Activated naive CD8-positive, alpha-beta T cell treated with anti-CD3 and anti-CD28 coated beads for 36 hours (primary cell): ENCODE measurements at regions not wholly inside any gene's neighbourhood (a gene's known extent, or its start where the extent isn't known, plus 50 kb on each side); places are given as distances from the start of the nearest gene placed in this dataset.

Source experiments
- DNase-seq: peaks from one replicate; pipeline ENCODE4 v3.0.0; 2021
- H3K27ac Mint-ChIP-seq: one replicate; pipeline ENCODE4 v1.8.0; 2022; ENCODE audit warnings: mild to moderate bottlenecking, moderate library complexity, mixed read lengths
- H3K27me3 Mint-ChIP-seq: one replicate; pipeline ENCODE4 v1.8.0; 2022; ENCODE audit warnings: mild to moderate bottlenecking, mixed read lengths
- H3K36me3 Mint-ChIP-seq: one replicate; pipeline ENCODE4 v1.8.0; 2021; ENCODE audit warnings: mild to moderate bottlenecking, mixed read lengths
- H3K4me1 Mint-ChIP-seq: one replicate; pipeline ENCODE4 v1.8.0; 2021; ENCODE audit warnings: mixed read lengths
- H3K4me3 Mint-ChIP-seq: one replicate; pipeline ENCODE4 v1.8.0; 2022; ENCODE audit warnings: mild to moderate bottlenecking, moderate library complexity, mixed read lengths
- H3K9me3 Mint-ChIP-seq: one replicate; pipeline ENCODE4 v1.8.0; 2022; ENCODE audit warnings: mixed read lengths

DNA sequence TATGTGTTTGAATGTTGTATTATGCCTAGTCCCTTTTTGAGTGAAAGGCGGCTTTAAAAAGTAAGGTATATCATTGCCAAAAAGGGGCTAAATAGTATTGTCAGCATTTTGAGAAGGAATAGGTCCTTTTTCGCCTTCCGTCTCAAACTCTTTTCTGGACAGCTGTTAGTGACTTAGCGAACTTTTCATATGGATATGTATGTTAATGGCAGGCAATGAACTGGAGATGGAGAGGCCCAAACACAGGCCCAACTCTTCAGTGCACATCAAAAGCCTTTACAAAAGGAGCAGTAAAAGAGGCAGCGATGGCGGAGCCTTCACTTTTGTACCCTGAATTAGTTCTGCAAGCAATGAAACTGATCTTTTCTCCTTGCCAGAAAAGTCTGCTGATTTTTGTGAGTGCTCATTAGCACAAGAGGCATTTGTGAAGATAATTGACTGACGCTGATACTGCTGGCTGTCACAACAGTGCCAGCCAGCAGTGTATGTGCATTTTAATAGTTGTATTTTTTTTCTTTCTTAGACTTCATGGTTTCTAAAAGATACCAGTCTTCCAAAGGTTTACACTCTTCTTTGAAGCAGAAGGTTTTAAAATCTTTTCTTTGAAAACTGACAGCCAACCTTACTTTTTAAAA is 243.7 kb upstream of the SP8 start:
- H3K27ac Mint-ChIP-seq, result no peak overlapping the region
- DNase-seq, result no peak

DNA sequence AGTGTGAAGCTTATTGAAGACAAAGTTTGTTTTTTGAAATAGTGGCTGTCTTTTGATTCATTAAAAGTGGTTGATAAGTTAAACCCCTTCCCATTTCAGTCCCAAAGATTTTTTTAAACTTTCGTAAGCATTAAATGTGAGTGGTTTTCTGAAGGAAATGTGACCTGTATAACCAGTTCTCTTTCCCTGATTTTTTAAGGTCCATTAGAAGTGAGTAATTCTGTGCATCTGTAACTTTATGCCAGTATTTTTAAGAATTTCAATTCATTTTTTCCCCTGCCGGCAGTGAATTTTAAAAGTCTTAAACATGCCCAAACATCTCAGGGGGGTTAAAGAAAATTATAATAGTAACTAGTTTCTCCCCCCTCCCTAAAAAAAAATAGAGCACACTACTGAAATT is 254.6 kb upstream of the SP8 start:
- H3K36me3 Mint-ChIP-seq, result no peaks in the 10 kb centered on the region

More for the DNA sequence above, 243.7 kb upstream of the SP8 start:
- Mint-ChIP-seq H3K27me3 (no peaks in the 10 kb centered on the region), H3K4me3 (no peak overlapping the region), H3K9me3 (no peaks in the 10 kb centered on the region), H3K4me1 (no peaks in the 10 kb centered on the region), H3K36me3 (no peaks in the 10 kb centered on the region)

DNA sequence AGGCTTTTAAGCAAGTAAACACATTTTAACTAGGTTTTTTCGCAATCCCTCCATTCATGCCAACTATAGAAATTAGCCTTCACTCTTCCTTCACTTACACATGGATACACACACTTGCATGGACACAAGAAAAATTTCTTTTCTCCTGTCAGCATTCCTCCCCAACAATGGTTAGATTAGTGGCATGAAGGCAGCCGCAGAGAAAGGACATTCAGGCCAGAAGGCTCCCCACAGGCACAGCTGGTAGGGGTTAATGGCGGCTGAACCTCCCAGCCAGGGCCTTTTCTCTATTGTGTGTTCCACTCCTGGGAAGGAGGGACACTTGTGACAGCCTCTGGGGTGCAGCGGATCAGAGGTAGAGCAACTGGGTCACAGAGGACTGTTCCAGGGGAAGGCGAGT is 255.0 kb upstream of the SP8 start:
- no peak overlapping the region for H3K4me3 Mint-ChIP-seq
- no peak for DNase-seq
- H3K9me3 Mint-ChIP-seq, result no peaks in the 10 kb centered on the region
- no peaks in the 10 kb centered on the region for H3K36me3 Mint-ChIP-seq
- no peaks in the 10 kb centered on the region for H3K4me1 Mint-ChIP-seq
- no peak overlapping the region for H3K27ac Mint-ChIP-seq
- H3K27me3 Mint-ChIP-seq, result peaks cover 11% of the 10 kb centered on the region

More for the DNA sequence above, 254.6 kb upstream of the SP8 start:
- H3K9me3 Mint-ChIP-seq, result no peaks in the 10 kb centered on the region
- H3K27ac Mint-ChIP-seq, result no peak overlapping the region
- H3K4me3 Mint-ChIP-seq, result no peak overlapping the region
- H3K27me3 Mint-ChIP-seq, result peaks cover 11% of the 10 kb centered on the region
- no peak for DNase-seq
- no peaks in the 10 kb centered on the region for H3K4me1 Mint-ChIP-seq

DNA sequence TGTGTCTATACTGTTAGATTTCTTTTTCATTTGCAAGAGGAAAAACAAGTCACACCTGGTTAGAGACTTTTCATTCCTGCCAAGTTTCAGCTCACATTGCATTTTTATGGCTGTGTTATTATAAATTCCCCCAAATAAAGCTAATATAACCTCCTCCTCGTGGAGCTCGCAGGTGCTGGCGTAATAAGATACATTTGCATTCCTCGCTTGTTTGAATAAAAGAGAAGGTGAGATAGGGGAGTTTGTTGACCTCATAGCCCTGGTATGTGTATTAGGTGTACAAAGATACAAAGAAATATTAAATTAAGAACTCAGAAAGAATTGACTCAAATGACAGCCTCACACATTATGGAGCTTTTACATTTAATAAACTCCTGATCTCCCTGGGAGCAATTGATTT is 257.7 kb upstream of the SP8 start:
- no peaks in the 10 kb centered on the region for H3K4me1 Mint-ChIP-seq
- H3K9me3 Mint-ChIP-seq, result no peaks in the 10 kb centered on the region
- no peaks in the 10 kb centered on the region for H3K27me3 Mint-ChIP-seq
- no peak for DNase-seq
- no peak overlapping the region for H3K4me3 Mint-ChIP-seq
- H3K27ac Mint-ChIP-seq, result no peak overlapping the region
- no peaks in the 10 kb centered on the region for H3K36me3 Mint-ChIP-seq

DNA sequence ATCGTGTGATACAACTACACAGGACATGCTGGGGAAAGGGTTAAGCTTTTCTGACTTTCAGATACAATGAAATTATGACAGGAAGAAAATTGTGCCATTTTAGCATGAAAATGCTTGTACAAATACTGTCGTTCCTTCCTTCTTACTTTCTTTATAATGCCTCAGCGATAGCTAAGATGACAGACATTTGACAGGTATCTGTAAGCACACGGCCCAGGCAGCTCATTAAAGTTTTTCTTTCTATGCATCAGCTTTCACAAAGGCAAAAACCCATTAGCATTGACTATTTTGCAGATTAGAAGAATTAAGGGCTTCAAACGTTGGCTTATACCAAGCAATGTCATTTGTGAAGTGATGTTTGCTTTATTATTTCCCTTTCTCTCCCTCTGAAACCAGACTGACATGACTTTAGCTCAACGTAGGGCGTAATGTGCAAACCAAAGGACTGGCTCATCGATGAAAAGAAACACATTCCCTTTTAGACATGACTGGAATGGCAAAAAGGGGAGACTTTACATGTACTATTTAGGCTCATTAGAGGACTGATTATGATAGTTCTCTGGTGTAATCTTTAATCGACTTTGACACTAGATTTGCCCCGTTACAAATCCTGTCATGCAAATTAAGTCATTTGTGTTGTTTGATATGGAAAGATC is 258.4 kb upstream of the SP8 start:
- Mint-ChIP-seq H3K9me3 (no peaks in the 10 kb centered on the region), H3K27me3 (no peaks in the 10 kb centered on the region), H3K27ac (no peak overlapping the region), H3K4me1 (no peaks in the 10 kb centered on the region), H3K36me3 (no peaks in the 10 kb centered on the region), H3K4me3 (no peak overlapping the region)
- no peak for DNase-seq

DNA sequence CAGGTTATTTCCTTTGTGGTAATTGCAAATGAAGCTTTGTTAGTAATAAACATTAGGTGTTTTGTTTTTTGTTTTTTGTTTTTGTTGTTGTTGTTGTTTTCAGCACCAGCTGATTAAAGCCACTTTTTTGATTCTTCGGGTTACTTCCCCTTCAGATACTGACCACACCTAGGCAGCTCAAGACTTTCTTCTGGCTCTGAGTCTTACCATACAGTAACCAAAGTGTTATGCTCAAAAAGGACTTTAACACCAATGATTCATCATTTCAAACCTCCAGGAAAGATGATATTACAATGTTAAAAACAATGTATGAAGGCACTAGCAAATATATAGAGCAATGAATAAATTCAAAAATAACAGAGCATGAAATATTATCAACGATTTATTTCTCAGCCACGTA is 265.2 kb upstream of the SP8 start:
- Mint-ChIP-seq H3K4me1 (no peaks in the 10 kb centered on the region), H3K9me3 (no peaks in the 10 kb centered on the region), H3K36me3 (no peaks in the 10 kb centered on the region), H3K4me3 (no peak overlapping the region), H3K27me3 (no peaks in the 10 kb centered on the region), H3K27ac (no peak overlapping the region)
- DNase-seq, result no peak

DNA sequence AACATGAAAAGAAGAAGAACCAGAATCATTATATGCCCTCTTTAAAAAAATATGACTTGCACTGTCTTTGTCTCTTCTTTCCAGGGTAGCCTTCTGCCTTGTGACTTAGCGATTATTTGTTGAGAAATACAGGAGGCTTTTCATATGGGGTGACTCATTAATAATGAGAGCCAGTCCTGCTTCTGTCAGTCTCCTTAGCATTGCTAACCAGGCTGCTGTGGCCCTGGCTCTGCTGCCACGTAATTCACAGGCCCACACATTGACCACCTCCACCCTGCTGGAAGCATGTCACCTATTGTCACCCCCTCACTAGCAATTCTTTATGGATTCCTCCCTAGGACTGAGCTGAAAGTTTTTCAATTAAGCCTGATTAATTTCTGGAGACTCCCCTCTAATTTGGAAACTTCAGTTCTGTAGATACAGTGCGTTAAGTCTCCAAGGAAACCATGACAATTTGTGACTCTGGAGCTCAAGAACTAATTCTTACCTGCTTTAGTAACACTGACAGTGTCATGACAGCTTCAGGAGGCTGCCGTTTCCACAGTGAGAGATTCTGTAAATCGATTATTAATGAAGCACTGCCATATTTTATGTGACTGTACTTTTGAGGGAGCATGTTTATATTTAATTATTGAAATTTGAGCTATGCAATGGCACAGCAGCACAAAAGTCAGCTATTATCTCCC is 267.9 kb upstream of the SP8 start:
- H3K36me3 Mint-ChIP-seq, result no peaks in the 10 kb centered on the region
- no peaks in the 10 kb centered on the region for H3K27me3 Mint-ChIP-seq
- no peak overlapping the region for H3K27ac Mint-ChIP-seq
- no peak overlapping the region for H3K4me3 Mint-ChIP-seq
- H3K4me1 Mint-ChIP-seq, result no peaks in the 10 kb centered on the region
- no peak for DNase-seq
- H3K9me3 Mint-ChIP-seq, result no peaks in the 10 kb centered on the region

DNA sequence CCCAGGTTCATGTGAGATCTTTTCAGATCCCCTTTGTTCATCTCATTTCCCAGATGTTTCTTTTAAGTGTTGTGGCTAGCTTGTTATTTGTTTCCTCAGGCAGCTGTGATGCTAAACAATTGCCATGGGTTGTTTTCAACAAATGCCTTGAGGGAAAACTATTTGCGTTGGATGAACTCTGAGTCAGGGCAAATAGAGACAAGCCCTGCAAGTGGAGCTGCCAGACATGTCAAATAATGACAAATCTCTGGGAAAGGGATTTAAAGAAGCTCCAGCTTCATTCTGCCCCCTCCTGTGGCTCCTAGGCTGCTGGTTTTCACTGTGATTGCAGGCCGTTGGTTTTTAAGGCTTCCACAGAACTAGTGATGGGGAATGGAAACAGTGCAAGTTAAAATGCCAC is 272.4 kb upstream of the SP8 start:
- H3K27ac Mint-ChIP-seq, result no peak overlapping the region
- no peaks in the 10 kb centered on the region for H3K36me3 Mint-ChIP-seq
- H3K4me1 Mint-ChIP-seq, result no peaks in the 10 kb centered on the region
- no peak for DNase-seq
- no peaks in the 10 kb centered on the region for H3K27me3 Mint-ChIP-seq
- H3K4me3 Mint-ChIP-seq, result no peak overlapping the region
- no peaks in the 10 kb centered on the region for H3K9me3 Mint-ChIP-seq

DNA sequence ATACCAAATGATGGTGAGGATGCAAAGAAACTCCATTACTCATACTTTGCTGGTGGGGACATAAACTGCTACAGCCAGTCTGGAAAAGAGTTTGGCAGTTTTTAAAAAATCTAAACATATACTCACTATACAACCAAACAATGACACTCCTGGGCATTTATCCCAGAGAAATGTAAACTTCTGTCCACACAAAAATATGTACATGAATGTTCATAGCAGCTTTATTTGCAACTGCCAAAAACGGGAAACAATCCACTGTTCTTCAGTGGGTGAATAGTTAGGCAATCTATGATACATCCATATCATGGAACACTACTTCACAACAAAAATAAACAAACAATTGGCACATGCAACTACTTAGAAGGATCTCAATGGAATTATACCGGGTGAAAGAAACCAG is 276.4 kb upstream of the SP8 start:
- H3K36me3 Mint-ChIP-seq, result no peaks in the 10 kb centered on the region
- no peak for DNase-seq
- peaks cover 4% of the 10 kb centered on the region for H3K27me3 Mint-ChIP-seq
- no peak overlapping the region for H3K4me3 Mint-ChIP-seq
- H3K4me1 Mint-ChIP-seq, result no peaks in the 10 kb centered on the region
- H3K27ac Mint-ChIP-seq, result no peak overlapping the region
- H3K9me3 Mint-ChIP-seq, result no peaks in the 10 kb centered on the region

DNA sequence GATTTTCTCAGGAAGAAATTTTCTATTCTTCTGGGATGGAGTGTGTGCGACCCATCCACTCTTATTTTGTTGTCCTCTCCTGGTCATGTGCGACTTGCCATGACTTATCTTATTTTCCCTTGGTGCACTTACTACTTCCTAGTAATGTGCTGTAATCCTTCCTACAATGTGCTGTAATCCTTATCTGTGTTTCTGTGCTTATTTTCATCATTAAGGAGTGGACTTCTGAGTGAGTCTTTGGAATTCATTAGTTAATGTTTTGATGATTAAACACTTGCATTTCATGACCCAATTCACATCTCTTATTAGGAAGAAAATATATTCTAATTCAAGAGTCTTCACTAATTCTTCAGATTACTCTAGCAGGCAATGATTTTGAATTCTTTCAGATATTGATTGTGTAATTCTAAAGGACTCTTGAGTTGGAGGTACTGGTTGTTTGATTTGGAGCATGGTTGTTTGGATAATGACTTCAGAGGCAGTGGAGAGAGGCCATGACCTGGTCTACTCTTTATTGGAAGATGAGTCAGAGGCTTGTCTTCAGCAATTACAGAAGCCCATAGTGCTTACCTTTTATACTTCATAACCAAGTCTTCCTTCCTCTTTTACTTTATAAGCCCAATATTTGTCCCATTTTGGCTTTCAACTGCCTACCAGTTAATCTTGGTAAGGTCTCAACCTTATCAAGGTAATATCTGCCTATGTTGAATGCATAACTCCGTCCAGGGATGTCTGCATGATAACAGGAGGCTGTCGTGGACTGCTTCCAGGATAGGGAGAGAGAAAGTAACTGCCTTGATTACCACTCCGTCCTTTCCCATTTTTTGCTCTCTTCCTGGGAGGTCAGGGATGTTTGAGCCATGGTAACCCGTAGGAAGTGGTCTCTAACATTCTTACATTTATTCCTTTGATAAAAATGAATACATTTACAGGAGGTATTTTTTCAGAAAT is 278.3 kb upstream of the SP8 start:
- Mint-ChIP-seq H3K4me3 (no peak overlapping the region), H3K27ac (no peak overlapping the region), H3K36me3 (no peaks in the 10 kb centered on the region), H3K27me3 (peaks cover 4% of the 10 kb centered on the region), H3K9me3 (no peaks in the 10 kb centered on the region), H3K4me1 (no peaks in the 10 kb centered on the region)
- no peak for DNase-seq

DNA sequence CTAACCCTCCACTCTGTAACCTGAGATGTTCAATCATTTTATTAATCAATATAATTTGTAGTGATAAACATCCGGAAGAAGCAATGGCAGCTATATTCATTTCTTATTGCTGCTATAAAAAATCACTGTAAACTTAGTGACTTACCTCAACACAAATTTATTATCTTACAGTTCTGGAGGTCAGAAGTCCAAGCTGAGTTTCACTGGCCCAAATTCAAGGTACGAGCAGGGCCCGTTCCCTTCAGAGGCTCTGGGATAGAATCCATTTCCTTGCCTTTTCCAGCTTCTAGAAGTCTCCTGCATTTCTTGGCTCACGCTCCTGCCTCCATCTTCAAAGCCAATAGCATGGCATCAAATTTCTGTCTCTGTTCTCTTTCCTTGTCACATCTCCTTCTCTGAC is 279.5 kb upstream of the SP8 start:
- Mint-ChIP-seq H3K27ac (no peak overlapping the region), H3K36me3 (no peaks in the 10 kb centered on the region), H3K9me3 (no peaks in the 10 kb centered on the region), H3K4me1 (no peaks in the 10 kb centered on the region), H3K27me3 (peaks cover 4% of the 10 kb centered on the region), H3K4me3 (no peak overlapping the region)
- no peak for DNase-seq

DNA sequence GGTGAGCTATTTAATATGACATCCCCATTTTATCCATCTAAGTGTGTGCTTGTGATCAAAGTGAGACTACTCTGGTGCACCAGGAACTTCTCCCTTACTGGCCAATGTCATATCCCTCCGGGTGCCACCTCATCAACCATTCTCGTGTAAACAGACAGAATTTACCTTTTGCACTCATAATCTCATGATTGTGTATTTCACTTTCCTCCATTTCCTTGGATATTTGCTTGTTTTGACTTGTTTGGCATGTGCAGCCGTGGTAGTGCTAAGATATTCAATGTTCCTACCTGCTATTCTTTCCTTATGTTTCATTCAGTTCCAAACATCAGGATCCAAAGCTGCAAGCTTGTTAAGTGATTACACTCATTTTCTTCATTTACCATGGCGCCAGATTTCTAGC is 280.5 kb upstream of the SP8 start:
- Mint-ChIP-seq H3K4me3 (no peak overlapping the region), H3K9me3 (no peaks in the 10 kb centered on the region), H3K4me1 (no peaks in the 10 kb centered on the region), H3K27me3 (peaks cover 4% of the 10 kb centered on the region), H3K36me3 (no peaks in the 10 kb centered on the region), H3K27ac (no peak overlapping the region)
- DNase-seq, result no peak

DNA sequence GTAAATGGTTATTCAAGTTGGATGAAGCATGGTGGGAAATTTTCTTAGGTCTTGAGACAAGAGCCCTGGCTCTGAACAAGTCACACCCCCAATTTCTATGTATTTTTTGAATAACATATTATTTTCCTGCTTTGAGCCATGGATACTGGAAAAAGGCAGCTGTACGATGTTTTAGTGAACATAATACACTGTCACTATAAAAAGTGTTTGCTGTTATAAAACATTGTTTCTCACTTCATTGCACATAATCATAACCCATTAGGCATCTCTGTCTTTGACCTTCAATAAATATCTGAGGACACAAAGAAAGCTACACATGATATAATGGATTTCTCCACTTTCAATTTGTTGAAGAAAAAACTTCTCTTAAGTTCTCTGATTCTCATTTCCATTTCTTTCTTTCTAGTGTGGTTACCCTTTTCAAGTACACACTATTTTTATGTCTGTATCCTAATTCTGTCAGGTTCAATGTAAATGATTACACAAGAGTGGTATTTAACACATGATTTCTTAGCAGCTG is 283.9 kb upstream of the SP8 start:
- DNase-seq, result no peak
- no peaks in the 10 kb centered on the region for H3K36me3 Mint-ChIP-seq
- no peaks in the 10 kb centered on the region for H3K9me3 Mint-ChIP-seq
- peaks cover 4% of the 10 kb centered on the region for H3K27me3 Mint-ChIP-seq
- H3K4me1 Mint-ChIP-seq, result no peaks in the 10 kb centered on the region
- H3K4me3 Mint-ChIP-seq, result no peak overlapping the region
- no peak overlapping the region for H3K27ac Mint-ChIP-seq

DNA sequence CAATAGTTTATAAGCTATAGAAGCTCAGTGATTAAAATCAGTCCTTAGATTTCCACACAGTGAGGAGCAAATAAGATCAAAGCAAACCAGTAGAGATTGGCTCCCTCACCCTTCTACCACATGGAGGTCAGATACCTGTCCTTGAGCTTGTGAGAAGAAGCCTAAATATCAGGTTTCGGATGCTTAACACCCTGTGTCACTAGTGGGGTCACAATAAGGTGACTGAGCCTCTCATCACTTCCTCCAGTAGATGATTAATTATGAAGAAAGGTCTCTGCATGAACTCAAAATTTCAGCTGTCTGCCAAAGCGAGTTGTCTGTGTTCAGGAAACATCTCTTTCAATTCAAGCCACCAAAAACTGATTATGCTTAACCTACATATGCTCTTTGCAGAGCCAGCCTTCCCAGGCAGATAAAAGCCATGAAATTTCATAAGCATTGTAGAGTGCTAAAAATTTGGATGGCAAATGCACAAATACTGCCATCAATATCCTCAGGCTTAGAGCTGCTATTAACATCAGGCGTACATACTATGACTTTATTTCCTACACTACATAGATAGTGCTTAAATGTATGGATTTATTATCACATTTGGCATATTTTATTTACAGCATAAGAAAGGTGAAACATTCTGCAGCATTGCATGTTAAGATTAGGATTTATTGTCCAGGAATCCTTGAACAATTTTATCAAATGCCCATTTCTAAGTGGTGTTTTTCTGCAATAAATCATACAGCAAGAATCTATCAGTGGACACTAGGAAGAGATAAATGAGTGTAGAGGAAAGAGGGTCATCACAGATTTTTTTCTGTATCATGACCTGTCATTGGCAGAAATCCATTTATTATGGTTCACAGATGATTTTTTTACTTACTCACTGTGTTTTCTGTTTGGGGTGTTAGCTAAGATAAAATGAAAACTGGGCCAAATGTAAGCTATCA is 285.1 kb upstream of the SP8 start:
- Mint-ChIP-seq H3K27me3 (no peaks in the 10 kb centered on the region), H3K27ac (no peak overlapping the region), H3K4me3 (no peak overlapping the region), H3K36me3 (no peaks in the 10 kb centered on the region), H3K9me3 (no peaks in the 10 kb centered on the region), H3K4me1 (no peaks in the 10 kb centered on the region)
- no peak for DNase-seq
